Neural crest cell (in vitro differentiated cells): ENCODE measurements at regions not wholly inside any gene's neighbourhood (a gene's known extent, or its start where the extent isn't known, plus 50 kb on each side); places are given as distances from the start of the nearest gene placed in this dataset.

Experiments
- DNase-seq: peaks from one replicate; pipeline ENCODE4 v3.0.0; 2021; ENCODE audit warnings: low read depth, mixed read lengths, low spot score
- H3K27ac Mint-ChIP-seq: one replicate; pipeline ENCODE4 v1.8.0; 2021; ENCODE audit warnings: mild to moderate bottlenecking, mixed read lengths; ENCODE audit not compliant: unreplicated experiment
- H3K27me3 Mint-ChIP-seq: 2 replicates; pipeline ENCODE4 v1.8.0; 2021; ENCODE audit warnings: low read depth, mild to moderate bottlenecking, mixed read lengths
- H3K36me3 Mint-ChIP-seq: 2 replicates; pipeline ENCODE4 v1.8.0; 2021; ENCODE audit warnings: low read depth, mild to moderate bottlenecking, mixed read lengths
- H3K4me1 Mint-ChIP-seq: 2 replicates; pipeline ENCODE4 v1.8.0; 2021; ENCODE audit warnings: mixed read lengths
- H3K4me3 Mint-ChIP-seq: one replicate; pipeline ENCODE4 v1.8.0; 2021; ENCODE audit warnings: mild to moderate bottlenecking, mixed read lengths
- H3K9me3 Mint-ChIP-seq: 2 replicates; pipeline ENCODE4 v1.8.0; 2021; ENCODE audit warnings: mixed read lengths
- TF ChIP-seq, protein P1 (sequence below): fragments of 200-600 bp; sonication (generic); conservative IDR thresholded peaks from 2 replicates; pipeline ENCODE4 v1.5.0; 2021; ENCODE audit warnings: antibody characterized with exemption, mild to moderate bottlenecking

DNA sequence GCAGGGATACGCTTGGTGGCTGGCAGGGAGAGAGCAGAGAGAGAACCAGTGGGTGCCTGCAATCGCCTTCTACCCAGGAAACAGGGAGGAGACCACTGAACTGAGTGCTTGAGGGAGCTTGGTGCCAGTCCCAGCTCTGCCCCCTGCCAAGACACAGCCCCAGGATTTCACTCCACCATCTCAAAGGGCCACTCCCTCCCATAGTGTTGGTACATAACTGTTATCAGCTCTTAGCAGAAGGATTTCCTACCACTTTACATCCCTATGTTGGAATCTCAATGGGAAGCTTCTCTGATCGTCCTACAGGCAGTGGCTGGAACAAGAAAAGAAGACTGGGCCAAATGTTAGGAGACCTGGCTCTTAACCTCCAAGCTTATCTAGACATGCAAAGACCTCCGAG is 157.4 kb upstream of the FOXN3 start:
- Mint-ChIP-seq H3K4me3 (no peak overlapping the region), H3K36me3 (no peaks in the 10 kb centered on the region)

DNA sequence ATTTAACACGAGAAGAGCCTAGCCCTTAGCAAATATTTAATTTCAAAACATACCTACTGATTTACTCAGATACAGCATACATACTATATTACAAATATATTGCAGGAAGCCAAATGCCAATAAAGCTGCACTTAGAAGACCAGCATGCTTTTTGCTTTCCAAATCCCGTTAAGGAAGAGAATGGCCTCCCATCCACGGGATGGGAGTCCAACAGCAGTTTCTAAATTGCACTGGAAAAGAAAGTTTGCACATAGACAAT is 156.3 kb upstream of the FOXN3 start:
- Mint-ChIP-seq H3K9me3 (no peaks in the 10 kb centered on the region), H3K4me3 (no peak overlapping the region), H3K27ac (no peak overlapping the region), H3K36me3 (no peaks in the 10 kb centered on the region), H3K4me1 (peaks cover 9% of the 10 kb centered on the region), H3K27me3 (no peaks in the 10 kb centered on the region)
- TF ChIP-seq, protein P1, sequence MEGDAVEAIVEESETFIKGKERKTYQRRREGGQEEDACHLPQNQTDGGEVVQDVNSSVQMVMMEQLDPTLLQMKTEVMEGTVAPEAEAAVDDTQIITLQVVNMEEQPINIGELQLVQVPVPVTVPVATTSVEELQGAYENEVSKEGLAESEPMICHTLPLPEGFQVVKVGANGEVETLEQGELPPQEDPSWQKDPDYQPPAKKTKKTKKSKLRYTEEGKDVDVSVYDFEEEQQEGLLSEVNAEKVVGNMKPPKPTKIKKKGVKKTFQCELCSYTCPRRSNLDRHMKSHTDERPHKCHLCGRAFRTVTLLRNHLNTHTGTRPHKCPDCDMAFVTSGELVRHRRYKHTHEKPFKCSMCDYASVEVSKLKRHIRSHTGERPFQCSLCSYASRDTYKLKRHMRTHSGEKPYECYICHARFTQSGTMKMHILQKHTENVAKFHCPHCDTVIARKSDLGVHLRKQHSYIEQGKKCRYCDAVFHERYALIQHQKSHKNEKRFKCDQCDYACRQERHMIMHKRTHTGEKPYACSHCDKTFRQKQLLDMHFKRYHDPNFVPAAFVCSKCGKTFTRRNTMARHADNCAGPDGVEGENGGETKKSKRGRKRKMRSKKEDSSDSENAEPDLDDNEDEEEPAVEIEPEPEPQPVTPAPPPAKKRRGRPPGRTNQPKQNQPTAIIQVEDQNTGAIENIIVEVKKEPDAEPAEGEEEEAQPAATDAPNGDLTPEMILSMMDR = no peak
- no peak for DNase-seq

More for the DNA sequence above, 157.4 kb upstream of the FOXN3 start:
- H3K9me3 Mint-ChIP-seq = no peaks in the 10 kb centered on the region
- no peak overlapping the region for H3K27ac Mint-ChIP-seq
- H3K4me1 Mint-ChIP-seq = peaks cover 13% of the 10 kb centered on the region
- no peak for DNase-seq
- H3K27me3 Mint-ChIP-seq = peaks cover 3% of the 10 kb centered on the region
- TF ChIP-seq, protein P1 = no peak

- TF ChIP-seq, protein P1 = no peak
- Mint-ChIP-seq H3K4me3 (no peak overlapping the region), H3K27me3 (no peaks in the 10 kb centered on the region), H3K36me3 (no peaks in the 10 kb centered on the region), H3K9me3 (no peaks in the 10 kb centered on the region), H3K27ac (no peak overlapping the region), H3K4me1 (peaks cover 6% of the 10 kb centered on the region)
- DNase-seq = no peak
Measured at GRCh38 chr14:89572596-89573398, 155.8 kb upstream of the FOXN3 start.

GRCh38 chr14:89571491-89571890 is 154.5 kb upstream of the FOXN3 start:
- TF ChIP-seq, protein P1 = no peak
- no peaks in the 10 kb centered on the region for H3K27me3 Mint-ChIP-seq
- no peak overlapping the region for H3K27ac Mint-ChIP-seq
- DNase-seq = no peak
- peaks cover under 1% of the 10 kb centered on the region for H3K4me1 Mint-ChIP-seq
- no peaks in the 10 kb centered on the region for H3K9me3 Mint-ChIP-seq
- H3K36me3 Mint-ChIP-seq = no peaks in the 10 kb centered on the region
- H3K4me3 Mint-ChIP-seq = no peak overlapping the region

GRCh38 chr14:89566644-89567415 is 149.8 kb upstream of the FOXN3 start:
- Mint-ChIP-seq H3K27me3 (no peaks in the 10 kb centered on the region), H3K4me3 (no peak overlapping the region), H3K27ac (no peak overlapping the region), H3K4me1 (peaks cover 4% of the 10 kb centered on the region), H3K36me3 (no peaks in the 10 kb centered on the region), H3K9me3 (no peaks in the 10 kb centered on the region)
- TF ChIP-seq, protein P1 = no peak
- no peak for DNase-seq
